CD14-positive monocyte (primary cell): ENCODE measurements at regions not wholly inside any gene's neighbourhood (a gene's known extent, or its start where the extent isn't known, plus 50 kb on each side); places are given as distances from the start of the nearest gene placed in this dataset.

ENCODE experiments used
- DNase-seq, 3 donors: peaks; one replicate each; pipeline ENCODE4 v3.0.0-alpha.2; 2011 to 2022
- H2AFZ ChIP-seq: 2 replicates; pipeline ENCODE4 v1.6.0; 2012; ENCODE audit warnings: mild to moderate bottlenecking, low read depth, low read length, inconsistent platforms; ENCODE audit not compliant: insufficient read depth, poor library complexity, severe bottlenecking
- H3K27ac ChIP-seq, 2 donors: 1 replicate in 1 of 2; 2 replicates in 1 of 2; pipeline ENCODE4 v1.5.1; 2012 to 2013; ENCODE audit warnings: low read length in 2 of 2, control low read depth in 1 of 2, inconsistent platforms in 1 of 2, low read depth in 1 of 2, mild to moderate bottlenecking in 1 of 2
- H3K27me3 ChIP-seq, 2 donors: one replicate each; pipeline versions ENCODE4 v1.6.0 to v1.6.1; 2011 to 2013; ENCODE audit warnings: low read length in 2 of 2; ENCODE audit not compliant: control insufficient read depth in 2 of 2, insufficient read depth in 2 of 2
- H3K36me3 ChIP-seq, 2 donors: replicated peaks in 1 of 2; 1 replicate in 1 of 2; 2 replicates in 1 of 2; pipeline versions ENCODE4 v1.5.1 to v1.6.1; 2012 to 2013; ENCODE audit warnings: low read length in 2 of 2, control low read depth in 1 of 2, inconsistent platforms in 1 of 2, mild to moderate bottlenecking in 1 of 2; ENCODE audit not compliant: insufficient read depth in 2 of 2, control insufficient read depth in 1 of 2
- H3K4me1 ChIP-seq, 2 donors: 1 replicate in 1 of 2; 2 replicates in 1 of 2; pipeline versions ENCODE4 v1.5.1 to v1.6.1; 2012 to 2013; ENCODE audit warnings: low read length in 2 of 2, control low read depth in 1 of 2, inconsistent platforms in 1 of 2, mild to moderate bottlenecking in 1 of 2, moderate library complexity in 1 of 2; ENCODE audit not compliant: insufficient read depth in 2 of 2, control insufficient read depth in 1 of 2
- H3K4me2 ChIP-seq: replicated peaks from 2 replicates; pipeline ENCODE3; 2012; ENCODE audit warnings: low read length, moderate library complexity, mild to moderate bottlenecking; ENCODE audit not compliant: poor library complexity, severe bottlenecking; ENCODE audit errors: extremely low read depth
- H3K4me3 ChIP-seq, 3 experiments: fragments of 200-600 bp in 1 of 3; sonication (generic) in 1 of 3; replicated peaks in 1 of 3; 1 replicate in 2 of 3; 2 replicates in 1 of 3; pipeline ENCODE4 v1.5.1; 2011 to 2013; ENCODE audit warnings: low read length in 3 of 3, mild to moderate bottlenecking in 3 of 3, control low read depth in 2 of 3, low read depth in 2 of 3, inconsistent platforms in 1 of 3, moderate library complexity in 1 of 3
- H3K79me2 ChIP-seq: 2 replicates; pipeline ENCODE4 v1.6.0; 2012; ENCODE audit warnings: mild to moderate bottlenecking, control low read depth, inconsistent platforms, low read length, moderate library complexity; ENCODE audit not compliant: insufficient read depth
- H3K9ac ChIP-seq: 2 replicates; pipeline ENCODE4 v1.6.0; 2017; ENCODE audit warnings: low read length, mild to moderate bottlenecking; ENCODE audit not compliant: insufficient read depth, poor library complexity, severe bottlenecking
- H3K9me3 ChIP-seq, 2 donors: replicated peaks in 1 of 2; 1 replicate in 1 of 2; 2 replicates in 1 of 2; pipeline versions ENCODE4 v1.5.1 to v1.6.1; 2012 to 2013; ENCODE audit warnings: low read length in 2 of 2, control low read depth in 1 of 2; ENCODE audit not compliant: control insufficient read depth in 1 of 2, insufficient read depth in 1 of 2
- H4K20me1 ChIP-seq: 2 replicates; pipeline ENCODE4 v1.6.0; 2012; ENCODE audit warnings: mild to moderate bottlenecking, low read length, control low read depth, moderate library complexity; ENCODE audit not compliant: insufficient read depth
- H3K27ac Mint-ChIP-seq, 7 donors: one replicate each; pipeline ENCODE4 v1.8.0; 2020; ENCODE audit warnings: mild to moderate bottlenecking in 7 of 7, mixed read lengths in 7 of 7, moderate library complexity in 6 of 7, inconsistent platforms in 2 of 7
- H3K27me3 Mint-ChIP-seq, 3 donors: one replicate each; pipeline ENCODE4 v1.8.0; 2021 to 2022; ENCODE audit warnings: low read depth in 3 of 3, mild to moderate bottlenecking in 3 of 3, mixed read lengths in 3 of 3, moderate library complexity in 3 of 3, inconsistent platforms in 1 of 3
- H3K36me3 Mint-ChIP-seq, 2 donors: one replicate each; pipeline ENCODE4 v1.8.0; 2020; ENCODE audit warnings: mixed read lengths in 2 of 2, inconsistent platforms in 1 of 2, mild to moderate bottlenecking in 1 of 2
- H3K4me1 Mint-ChIP-seq: one replicate; pipeline ENCODE4 v1.8.0; 2020; ENCODE audit warnings: mild to moderate bottlenecking, mixed read lengths
- H3K4me3 Mint-ChIP-seq, 2 donors: one replicate each; pipeline ENCODE4 v1.8.0; 2020; ENCODE audit warnings: mild to moderate bottlenecking in 2 of 2, mixed read lengths in 2 of 2, moderate library complexity in 1 of 2
- H3K9me3 Mint-ChIP-seq, 7 donors: one replicate each; pipeline ENCODE4 v1.8.0; 2020 to 2022; ENCODE audit warnings: mixed read lengths in 7 of 7, mild to moderate bottlenecking in 6 of 7, moderate library complexity in 6 of 7, inconsistent platforms in 2 of 7
- WGBS: methylation state at CpG from one replicate; pipeline ENCODE4 v1.1.5; 2013; ENCODE audit warnings: missing lambda C conversion rate; ENCODE audit not compliant: insufficient coverage; 5-methylcytosine and 5-hydroxymethylcytosine counted together
- intact Hi-C, 2 donors: fragments of 100-400 bp; cut with micrococcal nuclease; formaldehyde crosslinking; loops; one replicate each; pipeline versions ENCODE4 v1.15.0 to v1.15.1; 2023
- TF ChIP-seq, protein P1 (sequence below): fragments of 200-600 bp; IDR thresholded peaks from one replicate; pipeline ENCODE4 v1.8.0; 2022; ENCODE audit warnings: antibody characterized with exemption, mild to moderate bottlenecking

DNA sequence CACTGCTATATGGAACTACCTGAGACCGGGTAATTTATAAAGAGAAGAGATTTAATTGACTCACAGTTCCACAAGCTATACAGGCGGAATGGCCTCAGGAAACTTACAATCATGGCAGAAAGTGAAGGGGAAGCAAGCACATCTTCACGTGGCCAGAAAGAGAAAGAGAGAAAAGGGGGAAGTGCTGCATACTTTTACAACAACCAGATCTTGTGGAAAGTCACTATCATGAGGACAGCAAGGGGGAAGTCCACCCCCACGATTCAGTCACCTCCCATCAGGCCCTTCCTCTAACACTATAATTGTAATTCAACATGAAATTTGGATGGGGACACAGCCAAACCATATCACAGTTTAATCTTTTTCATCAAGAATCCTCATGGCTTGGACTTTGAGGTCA lies 339.2 kb upstream of the AJAP1 start:
- Mint-ChIP-seq H3K27ac (peak overlapping the region in 1 of 7 donors; percentile 8), H3K4me3 (no peak overlapping the region), H3K27me3 (peaks cover 0 to 4% (median 0%) of the 10 kb centered on the region in 3 donors), H3K36me3 (no peaks in the 10 kb centered on the region), H3K4me1 (no peaks in the 10 kb centered on the region), H3K9me3 (peaks cover 18 to 43% (median 28%) of the 10 kb centered on the region in 7 donors)
- no peak overlapping the region for H2AFZ ChIP-seq
- no peak overlapping the region for H3K4me3 ChIP-seq
- no peaks in the 10 kb centered on the region for H3K27me3 ChIP-seq
- no peak for DNase-seq
- no peaks in the 10 kb centered on the region for H4K20me1 ChIP-seq
- peaks cover 34 to 40% of the 10 kb centered on the region in 2 donors for H3K9me3 ChIP-seq
- no peak overlapping the region for H3K9ac ChIP-seq
- no peaks in the 10 kb centered on the region for H3K79me2 ChIP-seq
- no CpG with 5 or more reads among the region's 4 CpGs for WGBS
- H3K4me2 ChIP-seq = no peak overlapping the region
- TF ChIP-seq, protein P1, sequence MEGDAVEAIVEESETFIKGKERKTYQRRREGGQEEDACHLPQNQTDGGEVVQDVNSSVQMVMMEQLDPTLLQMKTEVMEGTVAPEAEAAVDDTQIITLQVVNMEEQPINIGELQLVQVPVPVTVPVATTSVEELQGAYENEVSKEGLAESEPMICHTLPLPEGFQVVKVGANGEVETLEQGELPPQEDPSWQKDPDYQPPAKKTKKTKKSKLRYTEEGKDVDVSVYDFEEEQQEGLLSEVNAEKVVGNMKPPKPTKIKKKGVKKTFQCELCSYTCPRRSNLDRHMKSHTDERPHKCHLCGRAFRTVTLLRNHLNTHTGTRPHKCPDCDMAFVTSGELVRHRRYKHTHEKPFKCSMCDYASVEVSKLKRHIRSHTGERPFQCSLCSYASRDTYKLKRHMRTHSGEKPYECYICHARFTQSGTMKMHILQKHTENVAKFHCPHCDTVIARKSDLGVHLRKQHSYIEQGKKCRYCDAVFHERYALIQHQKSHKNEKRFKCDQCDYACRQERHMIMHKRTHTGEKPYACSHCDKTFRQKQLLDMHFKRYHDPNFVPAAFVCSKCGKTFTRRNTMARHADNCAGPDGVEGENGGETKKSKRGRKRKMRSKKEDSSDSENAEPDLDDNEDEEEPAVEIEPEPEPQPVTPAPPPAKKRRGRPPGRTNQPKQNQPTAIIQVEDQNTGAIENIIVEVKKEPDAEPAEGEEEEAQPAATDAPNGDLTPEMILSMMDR = no peak
- intact Hi-C loops = no loop called here
- no peaks in the 10 kb centered on the region for H3K4me1 ChIP-seq
- no peak overlapping the region for H3K27ac ChIP-seq
- H3K36me3 ChIP-seq = no peaks in the 10 kb centered on the region

DNA sequence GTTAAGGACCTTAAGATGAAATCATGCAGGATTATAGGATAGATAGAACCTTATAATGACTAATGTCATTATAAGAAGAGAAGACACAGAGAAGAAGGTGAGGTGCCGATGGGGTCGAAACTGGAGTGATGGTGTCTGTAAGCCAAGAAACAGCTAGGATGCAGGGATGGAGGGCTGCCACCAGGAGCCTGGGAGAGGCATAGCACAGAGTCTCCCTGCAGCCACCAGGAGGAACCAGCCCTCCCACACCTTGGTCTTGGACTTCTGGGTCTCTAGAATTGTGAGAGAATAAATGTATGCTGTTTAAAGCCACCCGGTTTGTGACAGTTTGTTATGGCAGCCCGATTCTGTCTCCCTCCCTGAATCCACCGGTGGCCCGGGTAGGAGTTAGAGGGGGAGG lies 337.2 kb upstream of the AJAP1 start:
- H3K9me3 Mint-ChIP-seq = peaks cover 12 to 44% (median 26%) of the 10 kb centered on the region in 7 donors
- TF ChIP-seq, protein P1 = no peak
- Histone ChIP-seq H3K4me1 (no peaks in the 10 kb centered on the region), H3K27me3 (no peaks in the 10 kb centered on the region), H4K20me1 (no peaks in the 10 kb centered on the region), H3K9ac (no peak overlapping the region), H3K27ac (no peak overlapping the region), H3K4me2 (no peak overlapping the region), H3K79me2 (no peaks in the 10 kb centered on the region), H3K4me3 (no peak overlapping the region), H2AFZ (no peak overlapping the region), H3K9me3 (peaks cover 23 to 26% of the 10 kb centered on the region in 2 donors), H3K36me3 (no peaks in the 10 kb centered on the region)
- intact Hi-C loops = no loop called here
- H3K27me3 Mint-ChIP-seq = peaks cover 0 to 4% (median 0%) of the 10 kb centered on the region in 3 donors
- H3K27ac Mint-ChIP-seq = no peak overlapping the region
- H3K4me1 Mint-ChIP-seq = no peaks in the 10 kb centered on the region
- DNase-seq = no peak
- no peak overlapping the region for H3K4me3 Mint-ChIP-seq
- no peaks in the 10 kb centered on the region for H3K36me3 Mint-ChIP-seq
- WGBS = 85% methylated on average over 4 of the region's 6 CpGs
